Activated CD8-positive, alpha-beta T cell treated with anti-CD3 and anti-CD28 coated beads for 36 hours (primary cell): ENCODE measurements at regions not wholly inside any gene's neighbourhood (a gene's known extent, or its start where the extent isn't known, plus 50 kb on each side); places are given as distances from the start of the nearest gene placed in this dataset.

Experiments used
- ATAC-seq: fragments of 200-7000 bp; cut with Tn5 transposase; one replicate; pipeline ENCODE4 v1.10.0; 2021; ENCODE audit warnings: mild to moderate bottlenecking, moderate library complexity
- CTCF ChIA-PET: fragments of 350-600 bp; sonication (Branson Sonifier 250); formaldehyde crosslinking; loops from one replicate; lab custom pipeline; 2021; ENCODE audit warnings: antibody characterized with exemption; lab: Charles Lee
- POLR2A ChIA-PET: fragments of 350-600 bp; sonication (Branson Sonifier 250); formaldehyde crosslinking; loops from one replicate; lab custom pipeline; 2021; ENCODE audit warnings: antibody characterized with exemption; lab: Charles Lee
- DNase-seq: peaks from one replicate; pipeline ENCODE4 v3.0.0-alpha.2; 2020
- H3K27ac Mint-ChIP-seq: one replicate; pipeline ENCODE4 v1.8.0; 2021; ENCODE audit warnings: mild to moderate bottlenecking, mixed read lengths
- H3K27me3 Mint-ChIP-seq: one replicate; pipeline ENCODE4 v1.8.0; 2021; ENCODE audit warnings: mixed read lengths
- H3K36me3 Mint-ChIP-seq: one replicate; pipeline ENCODE4 v1.8.0; 2021; ENCODE audit warnings: low read depth, mixed read lengths
- H3K4me1 Mint-ChIP-seq: one replicate; pipeline ENCODE4 v1.8.0; 2021; ENCODE audit warnings: low read depth, mixed read lengths
- H3K4me3 Mint-ChIP-seq: one replicate; pipeline ENCODE4 v1.8.0; 2021; ENCODE audit warnings: mild to moderate bottlenecking, moderate library complexity, mixed read lengths
- H3K9me3 Mint-ChIP-seq: one replicate; pipeline ENCODE4 v1.8.0; 2021; ENCODE audit warnings: mixed read lengths
- CTCF ChIP-seq: fragments of 200-600 bp; IDR thresholded peaks from one replicate; pipeline ENCODE4 v1.8.0; 2022; ENCODE audit warnings: antibody characterized with exemption, mild to moderate bottlenecking
- intact Hi-C: fragments of 100-400 bp; cut with micrococcal nuclease; formaldehyde crosslinking; loops from one replicate; pipeline ENCODE4 v1.10.0; 2022

GRCh38 chr14:38145142-38145541 is 62.6 kb upstream of the SSTR1 start:
- Mint-ChIP-seq H3K36me3 (no peaks in the 10 kb centered on the region), H3K27ac (no peak overlapping the region), H3K4me1 (peaks cover 2% of the 10 kb centered on the region), H3K27me3 (no peaks in the 10 kb centered on the region), H3K9me3 (no peaks in the 10 kb centered on the region), H3K4me3 (no peak overlapping the region)
- no peak for TF ChIP-seq CTCF
- ATAC-seq (no peak), DNase-seq (no peak)
- POLR2A ChIA-PET: no interaction called here
- CTCF ChIA-PET: no interaction called here
- intact Hi-C loops: no loop called here

- TF ChIP-seq CTCF: no peak
- DNase-seq (no peak), ATAC-seq (no peak)
- H3K36me3 Mint-ChIP-seq: no peaks in the 10 kb centered on the region
- ChIA-PET POLR2A (no interaction called here), CTCF (no interaction called here)
- H3K27me3 Mint-ChIP-seq: no peaks in the 10 kb centered on the region
- intact Hi-C loops: no loop called here
- no peaks in the 10 kb centered on the region for H3K4me1 Mint-ChIP-seq
- no peak overlapping the region for H3K27ac Mint-ChIP-seq
- H3K4me3 Mint-ChIP-seq: no peak overlapping the region
- no peaks in the 10 kb centered on the region for H3K9me3 Mint-ChIP-seq
Measured at GRCh38 chr14:38150075-38150474, 57.6 kb upstream of the SSTR1 start.
